H54 (cell line): ENCODE measurements at regions not wholly inside any gene's neighbourhood (a gene's known extent, or its start where the extent isn't known, plus 50 kb on each side); places are given as distances from the start of the nearest gene placed in this dataset.

ENCODE experiments used
- DNase-seq: peaks from one replicate; pipeline ENCODE4 v3.0.0; 2011; ENCODE audit warnings: low spot score, mixed read lengths; ENCODE audit not compliant: insufficient read length
- FAIRE-seq: peaks from 3 replicates; lab custom pipeline; 2011; peaks lifted over from hg19 to GRCh38; lab: Jason Lieb, UNC
- POLR2A ChIP-seq: IDR thresholded peaks from 2 replicates; pipeline ENCODE4 v1.6.1; 2011; ENCODE audit warnings: low read depth, mild to moderate bottlenecking, low read length

DNA sequence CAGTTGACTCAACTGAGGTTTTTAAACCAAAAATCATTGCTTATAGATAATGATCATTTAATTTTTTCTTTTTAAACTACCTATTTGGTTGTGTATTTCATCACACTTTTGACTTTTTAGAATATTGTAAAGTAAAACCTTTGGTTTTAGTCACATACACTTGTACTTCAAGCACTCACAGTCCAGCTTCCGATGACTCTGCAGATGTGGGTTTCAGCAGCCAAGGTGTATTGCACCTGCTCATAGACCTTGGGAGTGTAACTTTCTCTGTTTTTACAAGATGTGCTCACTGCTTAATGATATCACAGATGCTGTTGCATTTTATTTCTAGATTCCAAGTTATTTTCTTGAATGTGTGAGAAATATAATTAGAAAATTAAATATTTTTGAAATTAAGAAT is 188.3 kb upstream of the SLC38A2 start:
- no peak for TF ChIP-seq POLR2A
- DNase-seq (no peak), FAIRE-seq (no peak)

DNA sequence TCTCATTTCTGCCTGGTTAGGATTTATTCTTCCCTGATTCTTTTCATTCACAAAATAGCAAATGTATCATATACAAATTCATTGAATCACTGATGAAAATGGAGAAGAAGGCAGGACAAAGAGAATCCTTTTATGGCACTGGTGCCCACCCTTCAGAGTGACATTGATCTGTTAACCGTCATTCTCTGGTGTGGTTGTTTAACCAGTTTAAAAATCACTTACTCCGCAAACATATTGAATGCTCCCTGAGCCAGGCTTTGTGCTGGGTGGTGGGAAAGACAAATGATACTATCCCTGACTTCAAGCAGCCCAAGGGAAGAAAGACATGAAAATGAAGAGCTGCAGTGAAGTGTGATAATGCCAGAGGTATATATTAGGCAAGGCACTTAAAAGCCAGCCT is 187.5 kb upstream of the SLC38A2 start:
- no peak for FAIRE-seq
- no peak for DNase-seq
- no peak for TF ChIP-seq POLR2A

DNA sequence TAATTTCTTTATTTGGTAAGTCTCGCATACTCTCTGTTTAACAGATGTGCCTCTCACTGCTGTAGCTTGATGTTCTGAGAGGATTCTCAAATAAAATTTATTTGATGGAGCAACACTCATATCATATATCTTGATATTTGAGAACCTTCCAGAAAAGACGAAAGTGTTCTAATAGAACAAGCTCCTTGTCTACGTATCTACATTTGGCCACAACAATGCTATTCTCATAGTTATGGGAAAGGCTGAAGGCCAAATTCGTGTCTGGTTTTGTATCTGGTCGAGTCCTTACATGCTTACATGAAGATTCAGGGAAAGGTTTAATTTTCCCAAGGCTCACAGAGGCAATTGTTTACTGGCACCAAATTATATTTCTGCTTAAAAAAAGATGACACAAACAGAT is 186.7 kb upstream of the SLC38A2 start:
- no peak for DNase-seq
- no peak for TF ChIP-seq POLR2A
- no peak for FAIRE-seq

DNA sequence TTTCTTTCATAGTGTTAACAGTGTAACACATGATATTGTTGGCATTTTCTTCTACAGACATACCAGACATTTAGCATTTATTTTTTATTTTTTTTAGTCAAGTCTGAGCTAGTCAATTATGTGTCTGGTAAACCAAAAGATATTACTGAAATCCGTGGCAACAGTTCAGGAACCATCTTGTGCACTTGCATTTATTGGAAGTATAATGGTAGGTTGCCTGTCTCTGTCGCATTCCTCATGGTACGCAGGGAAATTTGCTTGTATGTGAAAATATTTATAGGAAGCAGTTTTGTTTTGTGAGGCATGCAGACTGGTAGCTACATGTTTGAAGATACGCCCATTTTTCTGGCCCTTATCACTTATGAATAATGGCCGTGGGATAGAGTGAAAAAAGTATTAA is 186.1 kb upstream of the SLC38A2 start:
- FAIRE-seq = no peak
- DNase-seq = no peak

DNA sequence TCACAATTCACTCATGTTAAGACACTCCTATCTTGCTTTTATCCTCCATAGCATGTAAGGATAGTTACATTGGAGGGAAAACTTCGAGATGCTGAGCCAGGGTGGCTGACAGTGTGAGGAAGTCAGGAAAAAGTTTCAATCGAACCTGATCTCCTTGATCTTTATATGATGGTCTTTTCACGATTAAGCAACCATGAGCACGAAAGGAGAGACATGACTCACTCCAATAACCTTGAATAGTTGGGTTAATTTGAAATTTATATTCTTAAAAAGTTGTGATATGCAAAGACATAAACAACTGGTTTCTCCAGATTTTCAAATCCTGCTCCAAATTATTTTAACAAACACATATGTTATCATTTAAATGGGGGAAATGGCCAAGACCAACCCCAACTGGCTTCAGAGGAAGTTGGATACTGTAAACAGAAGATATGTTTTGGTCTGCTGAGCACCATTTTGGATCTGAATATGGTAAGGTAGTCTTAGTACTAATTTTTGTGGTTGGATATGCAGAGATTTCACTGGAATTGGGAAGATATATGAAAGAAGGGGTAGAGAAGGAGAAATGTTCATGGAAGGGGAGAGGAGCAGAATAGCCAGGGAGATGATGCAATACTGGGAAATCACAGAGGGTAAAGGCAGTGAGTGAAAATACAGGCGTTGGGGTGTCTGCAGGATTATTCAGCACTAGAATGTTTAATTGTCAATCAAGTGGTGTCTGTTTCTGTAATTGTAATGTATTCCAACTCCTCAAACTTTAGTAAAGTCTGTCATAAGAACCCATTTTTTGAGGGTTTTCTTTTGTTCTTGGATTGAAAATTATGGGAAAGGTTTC is 185.2 kb upstream of the SLC38A2 start:
- TF ChIP-seq POLR2A = no peak
- FAIRE-seq (peak; percentile 81), DNase-seq (no peak)

More for the DNA sequence above, 186.1 kb upstream of the SLC38A2 start:
- TF ChIP-seq POLR2A = no peak

DNA sequence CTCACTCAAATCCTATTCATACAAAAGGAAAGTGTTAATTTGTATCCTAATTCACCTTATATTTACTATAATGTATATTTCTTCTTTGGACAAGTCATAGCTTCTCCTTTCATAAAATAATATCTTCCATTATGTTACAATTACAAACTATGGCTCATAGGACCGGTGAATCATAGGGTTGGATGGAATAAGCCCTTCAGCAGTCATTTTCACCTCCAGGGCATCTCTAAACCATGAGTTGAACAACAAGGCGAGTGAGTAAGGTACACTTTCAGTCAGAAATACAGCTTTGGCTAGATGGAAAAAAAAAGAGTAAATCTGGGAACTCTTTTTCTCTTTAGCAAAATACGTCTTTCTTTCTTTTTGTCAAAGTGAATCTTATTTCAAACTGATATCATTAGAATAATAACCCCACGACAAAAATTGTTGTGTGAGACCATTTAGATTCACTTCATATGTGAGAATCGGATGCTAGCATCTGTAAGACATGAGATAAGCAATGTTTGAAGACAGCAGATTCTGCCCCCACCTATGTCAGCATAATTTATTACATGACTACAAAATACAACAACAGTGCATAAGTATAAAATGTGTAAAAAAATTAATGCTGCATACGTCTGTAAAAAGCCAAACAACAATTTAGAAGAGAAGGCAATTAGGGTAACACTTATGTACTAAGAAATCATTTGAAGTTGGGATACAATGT is 184.4 kb upstream of the SLC38A2 start:
- DNase-seq (no peak), FAIRE-seq (peak; percentile 97)

DNA sequence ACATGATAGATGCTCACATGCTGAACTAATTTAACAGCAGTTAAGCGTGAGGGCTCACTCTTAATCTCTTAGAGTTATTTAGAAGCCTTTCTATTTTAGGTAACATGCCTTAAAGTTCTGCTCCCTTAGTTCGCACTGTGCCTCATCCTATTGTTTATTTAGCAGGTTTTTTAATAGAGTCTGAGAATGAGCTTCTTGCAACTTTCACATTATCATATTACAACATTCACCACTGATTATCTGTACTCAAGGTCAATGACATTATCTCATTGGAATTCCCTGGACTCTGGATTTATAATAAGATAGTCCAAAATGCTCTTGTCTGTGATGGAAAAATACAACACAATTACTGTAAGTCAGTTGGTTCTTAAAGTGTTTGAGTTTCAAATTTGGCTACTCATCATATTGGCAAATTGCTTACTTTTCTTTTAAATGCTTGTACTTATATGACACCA is 183.6 kb upstream of the SLC38A2 start:
- no peak for TF ChIP-seq POLR2A
- FAIRE-seq = peak; percentile 97
- no peak for DNase-seq

More for the DNA sequence above, 184.4 kb upstream of the SLC38A2 start:
- TF ChIP-seq POLR2A = no peak

DNA sequence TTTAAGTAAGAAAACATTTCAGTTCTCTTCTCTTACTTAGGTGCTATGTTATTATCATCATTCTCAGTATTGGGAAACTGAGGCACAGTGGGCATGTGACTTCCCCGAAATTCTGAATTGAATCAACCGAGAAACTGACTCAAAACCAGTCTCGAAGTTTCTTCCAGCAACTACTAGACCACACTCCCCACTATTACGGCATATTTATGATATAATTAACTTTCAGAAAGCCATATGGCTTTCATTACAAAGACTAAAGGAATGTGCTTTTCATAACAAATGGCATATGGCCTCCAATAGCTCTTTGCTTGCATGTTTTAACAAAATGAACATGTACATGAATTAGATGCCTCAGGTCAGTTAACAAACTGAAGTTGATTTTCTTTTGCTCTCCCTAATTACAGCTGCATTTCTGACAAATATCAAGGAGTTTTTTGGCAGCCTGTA is 182.9 kb upstream of the SLC38A2 start:
- FAIRE-seq (no peak), DNase-seq (no peak)
- no peak for TF ChIP-seq POLR2A

DNA sequence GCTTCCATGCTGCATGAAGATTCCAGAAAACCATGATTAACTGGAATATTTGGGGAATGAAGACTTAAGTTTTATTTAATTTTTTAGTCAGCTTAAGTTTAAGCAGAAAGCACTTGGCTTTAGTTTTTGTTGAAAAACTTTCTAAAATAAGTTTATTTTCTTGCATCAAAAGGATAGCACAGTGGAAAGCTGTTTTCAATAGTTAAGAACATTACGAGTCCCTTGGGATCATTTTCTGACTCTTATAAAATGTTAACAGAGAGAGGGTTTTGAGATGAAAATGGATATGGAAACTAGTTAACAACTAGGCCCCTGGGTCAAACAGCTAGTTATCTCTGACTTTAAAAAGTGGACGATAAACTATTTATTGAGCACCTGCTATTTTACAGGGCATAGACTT is 181.9 kb upstream of the SLC38A2 start:
- DNase-seq (no peak), FAIRE-seq (no peak)
- TF ChIP-seq POLR2A = no peak

DNA sequence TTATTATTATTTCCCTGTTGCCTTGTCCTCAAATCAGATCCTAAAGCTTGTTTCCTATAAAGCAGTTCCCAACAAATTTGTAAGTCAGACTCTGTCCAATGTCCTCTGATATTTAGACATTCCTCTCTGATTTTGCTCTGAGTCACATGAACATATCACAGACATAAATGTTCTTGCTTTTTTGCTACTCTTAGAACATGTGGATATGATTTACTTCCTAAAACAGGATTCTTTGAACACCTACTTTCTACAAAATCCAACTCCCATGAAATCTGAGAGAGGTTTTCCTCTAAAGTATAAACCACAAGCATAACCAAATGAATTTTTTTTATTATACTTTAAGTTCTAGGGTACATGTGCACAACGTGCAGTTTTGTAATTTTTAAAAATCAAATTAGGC is 181.3 kb upstream of the SLC38A2 start:
- DNase-seq (no peak), FAIRE-seq (no peak)
- no peak for TF ChIP-seq POLR2A

DNA sequence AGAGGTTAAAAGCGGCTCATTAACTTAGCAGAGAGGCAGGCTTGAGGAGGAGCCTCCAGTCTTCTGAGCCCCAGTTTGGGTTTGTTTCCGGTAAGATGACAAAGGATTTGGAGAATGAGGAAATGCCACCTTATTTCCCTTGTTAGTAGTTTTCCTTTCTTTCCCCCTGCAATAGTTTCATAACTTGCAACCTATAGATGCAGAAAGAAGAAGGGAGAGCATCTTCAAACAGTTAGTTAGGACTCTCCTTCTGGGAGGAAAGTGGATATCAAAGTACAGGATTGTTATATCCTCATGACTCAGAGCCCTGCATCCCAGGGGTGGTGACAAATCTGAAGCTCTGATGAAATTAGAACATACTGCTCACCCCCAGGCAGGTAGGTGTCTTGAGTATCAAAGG is 180.7 kb upstream of the SLC38A2 start:
- DNase-seq = no peak
- no peak for TF ChIP-seq POLR2A
- FAIRE-seq = peak; percentile 89

DNA sequence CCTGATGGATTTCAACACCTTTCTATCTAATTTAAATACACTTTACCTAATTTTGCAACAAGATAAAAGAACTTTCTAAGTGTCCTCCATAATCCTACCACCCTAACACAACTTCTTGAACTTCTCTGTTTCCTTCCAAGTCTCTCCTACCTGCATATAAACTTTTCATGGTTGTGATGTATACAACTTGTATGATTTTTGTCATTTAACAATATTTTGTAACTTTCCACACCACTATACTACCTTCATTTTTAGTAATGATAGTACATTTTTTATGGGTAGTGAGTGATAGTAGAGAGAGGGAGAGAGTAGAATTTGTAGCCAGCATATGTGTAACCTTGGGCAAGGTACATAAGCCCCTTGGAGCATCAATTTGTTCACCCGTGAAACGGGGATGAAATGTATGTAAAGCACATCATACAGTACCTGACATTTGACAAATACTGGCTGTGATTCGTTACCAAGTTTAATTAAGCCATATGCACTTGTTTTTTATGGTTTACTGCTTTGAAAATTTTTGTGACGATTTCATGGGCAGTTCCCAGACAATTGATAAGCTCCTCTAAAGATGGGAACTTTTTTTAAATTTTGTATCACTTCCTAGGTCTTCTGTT is 177.8 kb upstream of the SLC38A2 start:
- TF ChIP-seq POLR2A = no peak
- FAIRE-seq (no peak), DNase-seq (no peak)

DNA sequence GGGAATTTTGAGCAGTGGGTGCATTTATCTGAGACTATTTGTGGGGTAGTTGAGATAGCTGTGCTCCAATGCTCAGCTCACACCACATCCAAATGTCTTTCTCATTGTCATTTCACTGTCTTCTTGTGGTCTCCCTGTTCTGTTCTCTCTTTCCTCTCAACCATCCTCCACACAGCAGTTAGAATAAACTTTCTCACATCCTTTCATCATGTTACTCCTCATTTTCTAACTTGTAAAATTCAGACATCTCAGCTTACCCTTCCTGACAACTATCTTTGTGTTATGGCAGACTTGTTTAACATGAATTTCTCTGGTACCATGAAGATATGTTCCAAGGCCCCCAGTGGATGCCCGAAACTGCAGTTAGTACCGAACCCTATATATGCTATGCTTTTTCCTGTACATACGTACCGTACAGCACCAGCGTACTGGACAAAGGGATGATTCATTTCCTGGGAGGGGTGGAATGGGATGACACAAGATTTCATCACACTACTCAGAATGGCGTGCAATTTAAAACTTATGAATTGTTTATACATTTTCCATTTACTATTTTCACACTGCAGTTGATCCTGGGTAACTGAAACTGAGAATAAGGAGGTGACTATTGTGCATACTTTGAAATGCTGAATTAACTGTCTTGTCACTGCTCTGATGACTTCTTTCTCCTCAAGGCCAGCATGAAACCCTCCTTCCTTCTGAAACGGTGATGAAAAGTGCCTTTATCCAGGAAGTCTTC is 177.1 kb upstream of the SLC38A2 start:
- no peak for TF ChIP-seq POLR2A
- FAIRE-seq = peak; percentile 84
- no peak for DNase-seq
